GM18502 (cell line): ENCODE measurements at regions not wholly inside any gene's neighbourhood (a gene's known extent, or its start where the extent isn't known, plus 50 kb on each side); places are given as distances from the start of the nearest gene placed in this dataset.
"Not testable (repeated sequence)": the region's sequence is repeated elsewhere in the genome, so short reads cannot be mapped to it uniquely, and the experiment has no call there.

Experiments used
- ATAC-seq: cut with Tn5 transposase; IDR thresholded peaks from one replicate; pipeline ENCODE4 v1.9.1; 2021; ENCODE audit warnings: mild to moderate bottlenecking; ENCODE audit not compliant: unreplicated experiment, poor library complexity

GRCh38 chr4:58871509-58871908 is 1761.3 kb upstream of the IGFBP7 start:
- ATAC-seq, result no peak

- ATAC-seq, result no peak
These were observed 1738.8 kb upstream of the IGFBP7 start for GRCh38 chr4:58849026-58849425.

- ATAC-seq, result no peak
These were observed 1733.3 kb upstream of the IGFBP7 start for GRCh38 chr4:58843455-58843854.

GRCh38 chr4:58833126-58833525 is 1722.9 kb upstream of the IGFBP7 start:
- no peak for ATAC-seq

- ATAC-seq, result no peak
These were observed 1715.1 kb upstream of the IGFBP7 start for GRCh38 chr4:58825278-58825677.

GRCh38 chr4:58818560-58818959 is 1708.4 kb upstream of the IGFBP7 start:
- not testable (repeated sequence) for ATAC-seq

- ATAC-seq, result no peak
These were observed 1699.8 kb upstream of the IGFBP7 start for GRCh38 chr4:58809948-58810347.

- ATAC-seq, result no peak
These were observed 1699.2 kb upstream of the IGFBP7 start for GRCh38 chr4:58809366-58809765.

- no peak for ATAC-seq
These were observed 1698.6 kb upstream of the IGFBP7 start for GRCh38 chr4:58808817-58809216.

GRCh38 chr4:58807843-58808615 is 1697.8 kb upstream of the IGFBP7 start:
- ATAC-seq, result no peak

GRCh38 chr4:58776627-58777026 is 1666.4 kb upstream of the IGFBP7 start:
- no peak for ATAC-seq

GRCh38 chr4:58767598-58767997 is 1657.4 kb upstream of the IGFBP7 start:
- ATAC-seq, result no peak

- no peak for ATAC-seq
These were observed 1656.6 kb upstream of the IGFBP7 start for GRCh38 chr4:58766763-58767162.

GRCh38 chr4:58761563-58761962 is 1651.4 kb upstream of the IGFBP7 start:
- ATAC-seq, result no peak

- no peak for ATAC-seq
These were observed 1650.6 kb upstream of the IGFBP7 start for GRCh38 chr4:58760737-58761136.

GRCh38 chr4:58760100-58760499 is 1649.9 kb upstream of the IGFBP7 start:
- no peak for ATAC-seq

GRCh38 chr4:58749206-58749605 is 1639.0 kb upstream of the IGFBP7 start:
- ATAC-seq, result no peak

GRCh38 chr4:58740897-58741296 is 1630.7 kb upstream of the IGFBP7 start:
- ATAC-seq, result no peak

- ATAC-seq, result no peak
These were observed 1629.1 kb upstream of the IGFBP7 start for GRCh38 chr4:58739275-58739674.

- ATAC-seq, result no peak
These were observed 1628.2 kb upstream of the IGFBP7 start for GRCh38 chr4:58738375-58738774.

- ATAC-seq, result no peak
These were observed 1624.0 kb upstream of the IGFBP7 start for GRCh38 chr4:58734030-58734674.

- no peak for ATAC-seq
These were observed 1622.8 kb upstream of the IGFBP7 start for GRCh38 chr4:58732973-58733372.
